ENCODE measurements at regions not wholly inside any gene's neighbourhood (a gene's known extent, or its start where the extent isn't known, plus 50 kb on each side); places are given as distances from the start of the nearest gene placed in this dataset.

DNA sequence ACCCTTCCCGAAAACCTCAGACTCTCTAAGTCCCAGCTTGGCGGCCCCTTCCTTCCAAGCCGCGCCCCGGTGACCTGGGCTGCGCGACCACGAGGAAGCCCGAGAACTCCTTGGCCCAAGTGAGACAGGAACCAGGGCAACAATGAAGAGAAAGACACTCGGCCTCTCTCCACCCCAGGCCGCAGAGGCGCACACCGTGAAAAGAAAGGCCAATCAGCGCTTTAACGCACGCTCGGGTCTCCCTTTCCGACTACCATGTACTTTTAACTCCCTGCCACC, 166.4 kb upstream of the PPP1R3A start:
- Histone ChIP-seq H3K4me2 (peak overlapping the region; percentile 73), H3K9ac (no peak overlapping the region), H3K79me2 (ENCODE audit: insufficient read depth) (no peaks in the 10 kb centered on the region), H3K9me3 (no peaks in the 10 kb centered on the region), H3K4me3 (ENCODE audit: low read depth in 2 of 2, low read length in 1 of 2) (peak overlapping the region in 1 of 2 experiments; percentile 46; a peak in 1 of 4 replicates), H3K27me3 (ENCODE audit: insufficient read depth) (peaks cover 71% of the 10 kb centered on the region), H3K9me2 (no peaks in the 10 kb centered on the region), H3K36me3 (replicated peaks in 1 of 2; ENCODE audit: control insufficient read depth in 1 of 2, insufficient read depth in 2 of 2, low read length in 1 of 2) (no peaks in the 10 kb centered on the region), H3K4me1 (ENCODE audit: control insufficient read depth in 1 of 2, insufficient read depth in 2 of 2, low read depth in 1 of 2, low read length in 1 of 2) (peaks cover 0 to 3% of the 10 kb centered on the region in 2 experiments; a peak in 1 of 4 replicates), H3F3A (replicated peaks; ENCODE audit: insufficient read depth) (peaks cover 3% of the 10 kb centered on the region), H4K20me1 (ENCODE audit: insufficient read depth) (no peaks in the 10 kb centered on the region), H3K27ac (ENCODE audit: low read depth in 2 of 2, low read length in 1 of 2) (no peak overlapping the region), H2AFZ (ENCODE audit: low read depth) (no peak overlapping the region)
- ChIA-PET POLR2A (no interaction called here), CTCF (no interaction called here)
- TF ChIP-seq FOSL2 (IDR thresholded peaks at IDR 0.05; ENCODE audit: borderline replicate concordance, low read depth) (no peak), MXI1 (IDR thresholded peaks at IDR 0.05; ENCODE audit: low read depth, low read length) (no peak), RCOR1 (IDR thresholded peaks at IDR 0.05; ENCODE audit: low read length) (no peak), SIN3A (IDR thresholded peaks at IDR 0.05; ENCODE audit: borderline replicate concordance, low read depth, low read length) (no peak), FOXM1 (IDR thresholded peaks at IDR 0.05; ENCODE audit: low read depth) (no peak), TAF1 (IDR thresholded peaks at IDR 0.05; ENCODE audit: borderline replicate concordance, low read depth, low read length) (no peak), EP300 (IDR thresholded peaks at IDR 0.05; ENCODE audit: borderline replicate concordance in 1 of 2, low read depth in 1 of 2, low read length in 1 of 2) (no peak), EZH2phosphoT487 (IDR thresholded peaks at IDR 0.05; ENCODE audit: borderline replicate concordance, low read depth) (no peak)
- TF ChIP-seq, protein P1, sequence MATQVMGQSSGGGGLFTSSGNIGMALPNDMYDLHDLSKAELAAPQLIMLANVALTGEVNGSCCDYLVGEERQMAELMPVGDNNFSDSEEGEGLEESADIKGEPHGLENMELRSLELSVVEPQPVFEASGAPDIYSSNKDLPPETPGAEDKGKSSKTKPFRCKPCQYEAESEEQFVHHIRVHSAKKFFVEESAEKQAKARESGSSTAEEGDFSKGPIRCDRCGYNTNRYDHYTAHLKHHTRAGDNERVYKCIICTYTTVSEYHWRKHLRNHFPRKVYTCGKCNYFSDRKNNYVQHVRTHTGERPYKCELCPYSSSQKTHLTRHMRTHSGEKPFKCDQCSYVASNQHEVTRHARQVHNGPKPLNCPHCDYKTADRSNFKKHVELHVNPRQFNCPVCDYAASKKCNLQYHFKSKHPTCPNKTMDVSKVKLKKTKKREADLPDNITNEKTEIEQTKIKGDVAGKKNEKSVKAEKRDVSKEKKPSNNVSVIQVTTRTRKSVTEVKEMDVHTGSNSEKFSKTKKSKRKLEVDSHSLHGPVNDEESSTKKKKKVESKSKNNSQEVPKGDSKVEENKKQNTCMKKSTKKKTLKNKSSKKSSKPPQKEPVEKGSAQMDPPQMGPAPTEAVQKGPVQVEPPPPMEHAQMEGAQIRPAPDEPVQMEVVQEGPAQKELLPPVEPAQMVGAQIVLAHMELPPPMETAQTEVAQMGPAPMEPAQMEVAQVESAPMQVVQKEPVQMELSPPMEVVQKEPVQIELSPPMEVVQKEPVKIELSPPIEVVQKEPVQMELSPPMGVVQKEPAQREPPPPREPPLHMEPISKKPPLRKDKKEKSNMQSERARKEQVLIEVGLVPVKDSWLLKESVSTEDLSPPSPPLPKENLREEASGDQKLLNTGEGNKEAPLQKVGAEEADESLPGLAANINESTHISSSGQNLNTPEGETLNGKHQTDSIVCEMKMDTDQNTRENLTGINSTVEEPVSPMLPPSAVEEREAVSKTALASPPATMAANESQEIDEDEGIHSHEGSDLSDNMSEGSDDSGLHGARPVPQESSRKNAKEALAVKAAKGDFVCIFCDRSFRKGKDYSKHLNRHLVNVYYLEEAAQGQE (IDR thresholded peaks at IDR 0.05; ENCODE audit: low read depth, low read length): no peak
- TF ChIP-seq, protein P2, sequence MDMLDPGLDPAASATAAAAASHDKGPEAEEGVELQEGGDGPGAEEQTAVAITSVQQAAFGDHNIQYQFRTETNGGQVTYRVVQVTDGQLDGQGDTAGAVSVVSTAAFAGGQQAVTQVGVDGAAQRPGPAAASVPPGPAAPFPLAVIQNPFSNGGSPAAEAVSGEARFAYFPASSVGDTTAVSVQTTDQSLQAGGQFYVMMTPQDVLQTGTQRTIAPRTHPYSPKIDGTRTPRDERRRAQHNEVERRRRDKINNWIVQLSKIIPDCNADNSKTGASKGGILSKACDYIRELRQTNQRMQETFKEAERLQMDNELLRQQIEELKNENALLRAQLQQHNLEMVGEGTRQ (IDR thresholded peaks at IDR 0.05; ENCODE audit: borderline replicate concordance, low read depth, low read length): no peak
- TF ChIP-seq, protein P3, sequence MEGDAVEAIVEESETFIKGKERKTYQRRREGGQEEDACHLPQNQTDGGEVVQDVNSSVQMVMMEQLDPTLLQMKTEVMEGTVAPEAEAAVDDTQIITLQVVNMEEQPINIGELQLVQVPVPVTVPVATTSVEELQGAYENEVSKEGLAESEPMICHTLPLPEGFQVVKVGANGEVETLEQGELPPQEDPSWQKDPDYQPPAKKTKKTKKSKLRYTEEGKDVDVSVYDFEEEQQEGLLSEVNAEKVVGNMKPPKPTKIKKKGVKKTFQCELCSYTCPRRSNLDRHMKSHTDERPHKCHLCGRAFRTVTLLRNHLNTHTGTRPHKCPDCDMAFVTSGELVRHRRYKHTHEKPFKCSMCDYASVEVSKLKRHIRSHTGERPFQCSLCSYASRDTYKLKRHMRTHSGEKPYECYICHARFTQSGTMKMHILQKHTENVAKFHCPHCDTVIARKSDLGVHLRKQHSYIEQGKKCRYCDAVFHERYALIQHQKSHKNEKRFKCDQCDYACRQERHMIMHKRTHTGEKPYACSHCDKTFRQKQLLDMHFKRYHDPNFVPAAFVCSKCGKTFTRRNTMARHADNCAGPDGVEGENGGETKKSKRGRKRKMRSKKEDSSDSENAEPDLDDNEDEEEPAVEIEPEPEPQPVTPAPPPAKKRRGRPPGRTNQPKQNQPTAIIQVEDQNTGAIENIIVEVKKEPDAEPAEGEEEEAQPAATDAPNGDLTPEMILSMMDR (IDR thresholded peaks at IDR 0.05): no peak
- TF ChIP-seq, protein P4, sequence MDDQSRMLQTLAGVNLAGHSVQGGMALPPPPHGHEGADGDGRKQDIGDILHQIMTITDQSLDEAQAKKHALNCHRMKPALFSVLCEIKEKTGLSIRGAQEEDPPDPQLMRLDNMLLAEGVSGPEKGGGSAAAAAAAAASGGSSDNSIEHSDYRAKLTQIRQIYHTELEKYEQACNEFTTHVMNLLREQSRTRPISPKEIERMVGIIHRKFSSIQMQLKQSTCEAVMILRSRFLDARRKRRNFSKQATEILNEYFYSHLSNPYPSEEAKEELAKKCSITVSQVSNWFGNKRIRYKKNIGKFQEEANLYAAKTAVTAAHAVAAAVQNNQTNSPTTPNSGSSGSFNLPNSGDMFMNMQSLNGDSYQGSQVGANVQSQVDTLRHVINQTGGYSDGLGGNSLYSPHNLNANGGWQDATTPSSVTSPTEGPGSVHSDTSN (IDR thresholded peaks at IDR 0.05): no peak
- 4% methylated on average over 18 of the region's 18 CpGs for WGBS (ENCODE audit: low lambda C conversion rate)
- peak; percentile 26 for DNase-seq

Measured in SK-N-SH (cell line).